GM19438 (cell line): ENCODE measurements at regions not wholly inside any gene's neighbourhood (a gene's known extent, or its start where the extent isn't known, plus 50 kb on each side); places are given as distances from the start of the nearest gene placed in this dataset.
"Not testable (repeated sequence)": the region's sequence is repeated elsewhere in the genome, so short reads cannot be mapped to it uniquely, and the experiment has no call there.

Source experiments
- ATAC-seq: cut with Tn5 transposase; IDR thresholded peaks from one replicate; pipeline ENCODE4 v1.9.1; 2021; ENCODE audit warnings: low read depth; ENCODE audit not compliant: unreplicated experiment

DNA sequence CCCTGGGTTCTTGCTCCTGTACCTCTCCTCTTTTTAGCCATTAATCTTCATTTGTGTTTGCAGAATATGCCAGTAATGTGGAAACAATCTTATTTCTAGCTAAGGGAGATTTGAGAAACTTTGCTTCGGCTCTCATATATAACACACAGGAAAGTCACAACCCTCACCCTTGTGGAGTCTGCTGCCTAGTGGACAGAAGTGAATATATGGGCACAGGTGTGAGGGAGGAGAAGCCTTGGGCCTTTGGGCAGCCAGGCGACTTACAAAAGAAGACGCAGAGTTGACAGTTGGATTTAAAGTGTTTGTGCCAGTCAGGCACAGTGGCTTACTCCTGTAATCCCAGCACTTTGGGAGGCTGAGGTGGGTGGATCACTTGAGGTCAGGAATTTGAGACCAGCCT, 181.8 kb upstream of the TBL1XR1 start:
- no peak for ATAC-seq

DNA sequence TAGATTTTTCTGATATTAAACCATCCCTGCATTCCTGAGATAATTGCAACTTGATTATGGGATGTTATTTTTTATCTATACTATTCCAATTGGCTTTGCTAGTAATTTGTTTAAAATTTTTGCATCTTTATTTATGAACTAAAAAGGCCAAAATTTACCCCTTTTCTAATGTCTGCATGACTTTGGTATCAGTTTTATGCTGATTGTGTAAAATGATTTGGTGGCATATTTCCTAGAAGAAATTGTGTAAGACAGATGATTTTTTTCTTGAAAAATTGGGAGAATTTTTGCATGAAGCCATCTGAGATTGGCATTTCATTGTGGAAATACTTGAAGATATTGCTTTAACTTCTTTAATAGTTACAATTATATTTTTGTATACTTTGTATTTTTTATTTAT, 183.8 kb upstream of the TBL1XR1 start:
- ATAC-seq, result no peak

DNA sequence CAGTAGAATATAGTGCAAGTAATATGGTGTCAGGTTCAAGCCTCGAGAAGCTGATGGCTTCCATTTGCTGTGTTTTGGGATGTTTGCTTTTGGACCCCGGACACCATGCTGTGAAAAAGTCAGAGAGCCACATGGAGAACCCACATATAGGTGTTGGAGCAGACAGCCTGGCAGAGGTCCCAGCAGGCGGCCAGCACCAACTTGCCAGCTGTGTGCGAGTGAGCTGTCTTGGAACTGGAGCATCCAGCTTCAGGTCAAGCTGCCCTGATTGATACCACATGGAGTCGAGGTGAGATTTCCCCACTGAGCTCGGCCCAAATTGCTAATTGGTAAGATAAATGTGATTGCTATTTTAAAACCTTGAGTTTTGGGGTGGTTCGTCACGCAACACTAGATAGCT, 185.7 kb upstream of the TBL1XR1 start:
- no peak for ATAC-seq

DNA sequence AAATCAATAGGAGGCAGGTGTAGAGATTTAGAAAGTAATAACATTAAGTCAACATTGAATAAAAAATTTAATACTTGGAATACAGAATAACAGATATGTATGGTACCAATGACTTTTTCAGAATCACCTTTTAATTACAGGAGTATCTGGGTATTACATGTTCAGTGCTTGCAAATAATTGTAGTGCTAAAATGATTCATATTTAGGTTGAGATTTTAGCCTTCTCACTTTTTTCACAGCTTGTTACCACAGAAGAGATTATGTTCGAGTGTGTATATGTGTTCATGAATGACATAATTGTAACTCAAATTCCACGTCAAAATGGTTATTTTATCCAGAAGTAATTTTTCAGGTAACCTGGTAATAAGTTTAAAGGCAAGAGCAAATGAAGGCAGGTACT, 187.9 kb upstream of the TBL1XR1 start:
- no peak for ATAC-seq

DNA sequence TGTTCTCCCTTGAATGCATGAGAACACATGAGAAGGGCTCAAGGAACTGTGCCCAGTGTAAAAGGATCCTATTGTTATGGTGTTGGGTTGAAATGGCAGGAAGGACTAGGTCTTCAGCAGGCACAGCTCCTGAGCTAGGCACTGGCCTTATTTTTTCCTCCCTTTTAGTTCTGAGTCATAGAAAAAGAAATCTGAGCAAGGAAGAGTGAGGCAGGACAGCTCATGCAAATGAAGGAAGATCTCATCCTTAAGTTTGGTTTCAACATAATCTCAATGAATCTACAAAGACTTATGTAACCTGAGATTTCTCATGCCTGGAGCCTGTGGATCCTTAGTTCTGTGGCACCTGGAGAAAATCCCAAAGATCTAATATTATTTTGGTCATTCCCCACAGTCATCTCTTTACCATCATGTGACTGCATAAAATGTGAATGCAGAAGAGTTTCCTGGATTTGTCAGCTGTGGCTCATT, 188.6 kb upstream of the TBL1XR1 start:
- ATAC-seq, result no peak

DNA sequence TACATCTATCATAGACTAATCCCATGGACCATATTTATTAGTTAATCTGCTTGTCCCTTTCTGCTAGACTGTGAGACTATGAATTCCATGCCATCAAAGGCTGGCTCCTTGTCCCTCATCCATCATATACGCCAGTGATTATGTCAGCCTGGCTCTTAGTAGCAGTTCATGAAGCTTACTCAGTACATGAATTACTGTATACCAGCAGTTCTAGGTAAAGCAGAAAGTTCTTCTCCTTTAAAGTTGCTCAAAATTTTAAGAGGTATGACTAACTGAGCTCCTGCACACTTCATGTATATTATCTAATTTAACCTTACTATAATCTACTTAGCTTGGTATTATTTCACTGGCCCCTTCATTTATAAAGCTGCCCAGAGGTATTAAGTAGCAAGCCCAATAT, 190.9 kb upstream of the TBL1XR1 start:
- ATAC-seq, result no peak

DNA sequence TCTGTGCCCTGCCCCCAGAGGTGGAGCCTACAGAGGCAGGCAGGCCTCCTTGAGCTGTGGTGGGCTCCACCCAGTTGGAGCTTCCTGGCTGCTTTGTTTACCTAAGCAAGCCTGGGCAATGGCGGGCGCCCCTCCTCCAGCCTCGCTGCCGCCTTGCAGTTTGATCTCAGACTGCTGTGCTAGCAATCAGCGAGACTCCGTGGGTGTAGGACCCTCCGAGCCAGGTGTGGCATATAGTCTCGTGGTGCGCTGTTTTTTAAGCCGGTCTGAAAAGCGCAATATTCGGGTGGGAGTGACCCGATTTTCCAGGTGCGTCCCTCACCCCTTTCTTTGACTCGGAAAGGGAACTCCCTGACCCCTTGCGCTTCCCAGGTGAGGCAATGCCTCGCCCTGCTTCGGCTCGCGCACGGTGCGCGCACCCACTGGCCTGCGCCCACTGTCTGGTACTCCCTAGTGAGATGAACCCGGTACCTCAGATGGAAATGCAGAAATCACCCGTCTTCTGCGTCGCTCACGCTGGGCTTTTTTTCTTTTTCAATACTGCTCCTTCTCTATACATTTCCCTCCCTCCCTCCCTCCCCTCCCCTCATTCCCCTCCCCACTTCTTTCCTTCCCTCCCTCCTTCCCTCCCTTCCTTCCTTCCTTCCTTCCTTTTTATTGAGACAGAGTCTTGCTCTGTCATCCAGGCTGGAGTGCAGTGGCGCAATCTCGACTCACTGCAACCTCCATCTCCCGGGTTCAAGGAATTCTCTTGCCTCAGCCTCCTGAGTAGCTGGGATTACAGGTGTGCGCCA, 197.1 kb upstream of the TBL1XR1 start:
- not testable (repeated sequence) for ATAC-seq

DNA sequence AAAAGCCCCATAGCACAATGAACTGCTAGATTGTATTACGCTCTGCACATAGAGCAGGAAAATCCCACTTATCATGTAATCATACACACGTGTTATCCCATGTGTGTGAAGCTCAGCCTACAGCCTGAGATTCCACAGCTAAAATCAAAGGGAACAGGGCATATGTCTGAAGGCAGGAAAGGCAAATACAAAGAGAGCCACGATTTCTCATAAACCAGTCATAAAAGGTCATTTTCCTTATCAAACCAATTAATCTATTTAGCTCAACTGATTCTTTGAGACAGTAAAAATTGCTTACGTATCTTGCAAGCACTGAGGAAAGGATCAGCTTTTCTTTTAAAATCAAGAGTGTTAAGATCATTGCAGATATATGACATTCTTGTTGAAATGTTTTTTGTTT, 199.5 kb upstream of the TBL1XR1 start:
- ATAC-seq, result no peak

DNA sequence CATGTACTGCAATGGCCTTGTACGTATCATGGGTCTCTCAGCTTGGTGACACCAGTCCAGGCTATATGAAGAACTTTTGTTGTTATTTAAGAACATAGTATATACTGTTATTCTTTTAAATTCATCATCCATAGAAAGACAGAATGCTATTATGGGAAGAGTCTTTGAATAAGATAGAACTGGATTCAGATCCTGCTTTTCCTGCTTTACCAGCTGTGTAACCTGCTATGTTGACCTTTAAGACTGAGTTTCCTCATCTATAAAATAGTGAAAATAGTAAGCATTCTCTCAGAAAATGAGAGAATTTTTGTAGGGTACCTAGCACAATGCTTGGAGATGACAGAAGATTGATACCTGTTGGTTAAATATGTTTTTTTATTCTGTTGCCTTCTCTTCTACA, 204.1 kb upstream of the TBL1XR1 start:
- no peak for ATAC-seq

DNA sequence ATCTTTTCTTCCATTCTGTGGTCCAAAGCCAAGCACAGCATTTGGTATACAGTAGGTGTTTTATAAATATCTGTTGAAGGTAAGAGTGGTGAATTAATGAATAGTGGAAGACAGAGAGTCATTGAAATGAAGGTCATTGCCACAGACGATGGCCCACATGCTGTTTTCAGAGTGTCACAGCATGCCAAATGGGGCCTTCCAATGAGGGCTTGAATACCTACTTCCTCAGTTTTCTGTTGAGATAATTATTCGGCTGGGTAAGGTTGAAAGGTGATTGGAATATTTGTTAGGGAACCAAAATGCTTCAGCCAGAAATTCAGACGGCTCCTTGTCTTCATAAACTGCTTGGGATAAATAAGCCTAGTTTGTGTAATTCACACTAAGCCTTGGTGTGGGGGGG, 205.3 kb upstream of the TBL1XR1 start:
- no peak for ATAC-seq

DNA sequence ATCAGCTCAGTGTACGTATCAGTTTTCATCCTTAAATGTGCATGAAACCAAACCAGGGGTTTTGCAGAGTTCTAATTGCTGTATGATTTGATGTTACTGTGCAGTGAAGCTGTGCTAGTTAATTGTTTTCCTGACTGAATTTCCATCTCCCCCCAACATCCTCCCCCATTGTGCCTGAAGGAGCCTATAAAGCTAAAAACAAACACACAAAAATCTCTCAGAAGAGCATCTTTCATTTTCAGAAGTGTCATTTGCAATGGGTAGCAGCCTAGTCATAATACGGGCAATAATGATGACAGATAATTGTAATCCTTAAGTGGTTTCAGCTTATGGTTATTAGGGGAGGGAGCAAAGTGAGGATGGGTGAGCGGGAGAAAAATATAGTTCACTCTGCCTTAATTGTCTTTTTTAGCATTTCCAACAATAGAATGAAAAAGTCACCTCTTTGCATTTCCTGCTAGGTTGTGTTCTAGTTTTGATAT, 207.9 kb upstream of the TBL1XR1 start:
- no peak for ATAC-seq

DNA sequence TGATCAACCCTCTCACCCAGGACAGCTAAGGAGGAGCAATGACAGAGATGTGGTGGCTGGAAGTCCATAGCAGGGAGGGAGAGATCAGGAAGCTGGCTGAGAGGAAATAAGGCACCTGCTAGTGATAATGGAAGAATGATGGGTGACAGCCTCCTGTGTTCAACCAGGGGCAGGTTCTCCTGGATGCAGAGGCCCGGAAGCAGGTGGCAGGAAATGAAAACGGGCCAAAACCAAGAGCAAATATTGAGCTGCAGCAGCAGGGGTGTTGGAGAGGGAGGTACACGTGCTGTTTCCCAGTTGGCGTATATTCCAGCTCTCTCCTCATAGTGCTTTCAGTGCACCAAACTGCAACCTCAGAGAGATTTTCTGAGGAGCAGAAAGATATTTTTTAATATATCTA, 213.4 kb upstream of the TBL1XR1 start:
- ATAC-seq, result no peak

DNA sequence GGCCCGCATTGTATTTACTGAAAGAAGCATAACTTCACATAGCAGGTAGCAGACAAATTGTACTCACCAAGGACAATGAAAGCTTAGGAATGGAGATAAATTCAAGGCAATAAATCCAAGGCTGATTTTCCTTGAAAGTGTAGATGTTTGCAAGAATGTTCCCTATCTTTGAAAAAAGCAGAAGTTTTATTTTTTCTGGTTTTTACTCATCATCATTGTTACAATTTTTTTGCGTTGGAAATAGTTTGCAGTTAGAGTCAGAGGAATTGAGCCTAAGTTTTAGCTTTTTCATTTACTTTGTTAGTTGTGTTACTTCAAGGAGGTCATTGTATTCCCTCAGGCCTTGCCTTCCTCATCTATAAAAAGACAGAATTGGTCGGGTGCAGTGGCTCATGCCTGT, 213.9 kb upstream of the TBL1XR1 start:
- no peak for ATAC-seq

DNA sequence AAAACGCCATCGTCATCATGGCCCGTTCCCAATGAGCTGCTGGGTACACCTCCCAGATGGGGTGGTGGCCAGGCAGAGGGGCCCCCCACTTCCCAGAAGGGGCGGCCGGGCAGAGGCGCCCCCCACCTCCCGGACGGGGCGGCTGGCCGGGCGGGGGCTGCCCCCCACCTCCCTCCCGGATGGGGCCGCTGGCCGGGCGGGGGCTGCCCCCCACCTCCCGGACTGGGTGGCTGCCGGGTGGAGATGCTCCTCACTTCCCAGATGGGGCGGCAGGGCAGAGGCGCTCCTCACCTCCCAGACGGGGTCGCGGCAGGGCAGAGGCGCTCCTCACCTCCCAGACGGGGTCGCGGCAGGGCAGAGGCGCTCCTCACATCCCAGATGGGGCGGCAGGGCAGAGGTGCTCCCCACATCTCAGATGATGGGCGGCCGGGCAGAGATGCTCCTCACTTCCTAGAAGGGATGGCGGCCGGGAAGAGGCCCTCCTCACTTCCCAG, 215.4 kb upstream of the TBL1XR1 start:
- not testable (repeated sequence) for ATAC-seq

DNA sequence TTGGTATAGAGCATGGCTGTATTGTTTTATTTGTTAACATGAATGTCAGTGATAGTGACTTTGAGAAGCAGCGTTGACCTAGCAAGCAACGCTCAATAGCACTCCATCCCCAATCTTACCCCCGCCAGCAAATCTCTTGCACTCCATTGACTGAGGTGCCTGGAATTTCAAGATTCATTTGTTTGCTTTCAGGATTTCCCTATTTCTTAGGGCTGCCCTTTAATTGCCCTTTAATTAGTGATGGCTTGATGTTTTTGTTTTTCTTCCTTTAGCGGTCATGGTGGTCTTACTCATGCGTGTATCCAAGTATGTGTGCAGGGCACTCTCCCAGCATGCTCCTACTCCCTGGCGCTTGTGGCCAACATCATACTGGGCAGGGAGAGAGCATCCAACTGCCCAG, 216.8 kb upstream of the TBL1XR1 start:
- no peak for ATAC-seq

DNA sequence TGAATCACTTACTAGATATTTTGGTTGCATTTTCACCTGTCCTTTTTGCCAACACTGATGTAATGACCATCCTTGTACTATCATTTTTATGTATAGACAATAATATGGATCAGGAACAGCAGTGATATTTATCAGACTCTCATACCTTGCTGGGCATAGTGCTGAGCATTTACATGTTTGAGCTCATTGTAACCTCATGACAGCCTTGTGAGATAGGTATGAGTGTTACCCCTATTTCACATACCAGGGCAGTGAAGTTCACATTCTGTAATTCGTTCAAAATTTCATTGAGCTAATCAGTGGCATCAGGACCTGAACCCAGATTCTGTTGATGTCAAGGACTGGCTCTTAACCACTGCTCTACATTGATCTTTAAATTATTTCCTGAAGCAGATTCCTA, 221.5 kb upstream of the TBL1XR1 start:
- no peak for ATAC-seq

DNA sequence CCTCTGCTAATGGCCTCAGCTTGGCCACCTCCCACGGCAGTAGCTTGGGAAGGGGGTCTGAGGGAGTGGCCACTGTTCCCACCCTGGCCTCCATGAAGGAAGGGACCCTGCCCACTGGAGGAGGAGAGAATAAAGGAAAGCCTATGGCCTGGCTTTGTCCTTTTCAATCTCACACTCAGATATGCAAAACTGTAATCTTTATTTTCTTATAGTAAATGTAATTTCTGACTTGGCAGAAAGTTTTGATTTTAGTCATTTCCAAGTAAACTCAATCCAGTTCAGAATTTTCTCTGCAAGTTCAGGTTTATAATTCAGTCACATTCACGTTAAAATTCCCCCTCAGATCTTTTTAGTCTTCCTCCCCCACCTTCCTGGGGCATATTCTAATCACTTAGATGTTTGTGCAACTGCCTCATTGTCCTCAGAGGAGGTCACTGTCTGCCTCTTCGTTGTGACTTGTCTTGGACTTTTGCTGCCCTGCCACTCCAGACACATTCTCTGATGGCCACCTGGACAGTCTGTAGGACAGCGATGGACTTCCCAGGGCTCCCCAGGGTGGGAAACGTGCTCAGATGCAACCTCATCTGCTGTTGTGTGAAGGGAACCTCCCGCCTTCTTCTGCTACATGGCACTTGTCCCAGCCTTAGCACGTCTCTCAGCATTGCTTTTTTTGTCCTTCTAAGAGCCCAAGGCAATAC, 222.8 kb upstream of the TBL1XR1 start:
- no peak for ATAC-seq

DNA sequence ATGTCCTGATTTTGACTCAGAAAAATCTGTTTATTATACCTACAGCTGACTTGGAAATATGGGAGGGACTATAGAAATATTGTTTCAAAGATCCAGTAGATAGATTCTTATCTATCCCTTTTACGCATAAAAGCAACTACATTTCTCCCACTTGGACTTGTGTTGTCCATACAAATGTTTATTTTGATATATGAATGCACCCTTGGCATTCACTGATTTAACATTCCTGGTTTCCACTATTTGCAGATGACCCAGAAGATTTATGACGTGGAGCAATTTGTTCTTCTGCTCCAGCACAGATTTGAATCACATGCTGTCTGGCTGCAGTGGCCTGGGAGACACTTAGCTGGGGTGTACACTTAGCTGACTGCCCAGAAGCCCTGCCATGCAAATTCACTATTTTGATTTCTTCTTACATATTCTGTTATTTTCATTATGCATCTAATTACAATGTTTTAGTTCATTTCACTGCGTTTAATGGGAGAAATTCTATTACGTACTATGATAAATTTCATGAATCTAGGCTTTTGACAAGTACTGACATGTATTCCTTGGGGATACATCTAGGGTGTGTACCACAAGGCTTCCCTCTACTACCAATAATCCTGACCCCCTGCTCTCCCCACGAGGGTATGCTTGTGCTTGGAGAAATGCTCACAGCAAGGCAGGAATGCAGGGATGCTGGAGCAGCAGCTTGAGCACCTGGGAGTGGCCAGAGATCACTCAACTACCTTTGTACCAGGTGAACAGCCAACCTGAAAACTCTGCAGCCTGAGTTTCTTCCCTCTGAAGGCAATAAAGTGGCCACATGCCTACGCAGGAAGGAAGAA, 223.6 kb upstream of the TBL1XR1 start:
- ATAC-seq, result no peak

DNA sequence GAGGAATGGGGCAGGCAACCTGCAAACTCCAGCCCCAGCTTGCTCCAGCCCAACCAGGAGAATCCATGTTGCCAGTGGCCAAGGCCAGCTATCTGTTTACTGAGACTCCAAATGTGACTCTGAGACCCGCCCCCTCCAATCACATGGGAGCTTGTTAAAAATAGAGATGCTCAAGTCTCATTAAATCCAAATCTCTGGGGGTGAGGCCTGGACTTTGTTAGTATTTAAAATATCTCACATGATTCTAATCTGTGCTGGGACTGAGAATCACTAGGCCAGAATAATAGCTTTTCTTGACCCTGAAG, 224.2 kb upstream of the TBL1XR1 start:
- no peak for ATAC-seq

DNA sequence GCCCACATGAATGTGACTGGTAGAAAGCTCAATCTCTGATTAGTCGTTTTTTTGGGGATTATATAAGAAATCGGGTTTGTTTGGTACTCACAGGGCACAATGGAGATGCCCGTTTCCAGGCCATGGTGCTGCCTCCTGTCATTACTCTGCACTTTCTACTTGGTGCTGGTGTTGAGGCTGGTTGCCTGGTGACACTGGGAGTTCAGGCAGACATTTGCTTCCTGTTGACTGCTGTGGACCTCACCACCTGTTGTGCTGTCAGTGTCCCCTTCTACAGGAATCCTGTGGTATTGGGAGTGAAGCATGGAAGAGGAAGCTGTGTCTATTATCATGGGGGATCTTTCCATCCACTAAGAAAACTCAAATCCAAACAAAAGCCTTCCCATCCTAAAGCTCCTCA, 227.2 kb upstream of the TBL1XR1 start:
- ATAC-seq, result no peak

DNA sequence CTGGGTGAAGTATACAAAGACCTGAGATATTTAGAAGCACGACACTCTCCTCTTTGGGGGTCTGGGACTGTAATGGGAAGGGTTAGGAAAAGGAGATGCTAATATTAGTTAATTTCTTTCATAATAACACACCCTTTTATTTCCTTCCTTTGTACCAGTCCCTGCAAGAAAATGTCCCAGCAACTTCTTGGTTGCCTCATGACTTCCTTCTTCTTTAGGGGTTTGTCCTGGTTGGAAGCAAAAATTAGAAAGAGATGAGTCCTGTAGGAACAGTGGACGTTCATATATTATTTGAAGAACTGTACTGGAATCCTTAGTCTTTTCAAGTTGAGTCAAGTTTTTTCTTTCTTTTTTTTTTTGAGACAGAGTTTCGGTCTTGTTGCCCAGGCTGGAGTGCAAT, 227.8 kb upstream of the TBL1XR1 start:
- ATAC-seq, result no peak
